ENCODE measurements at regions not wholly inside any gene's neighbourhood (a gene's known extent, or its start where the extent isn't known, plus 50 kb on each side); places are given as distances from the start of the nearest gene placed in this dataset.

- Mint-ChIP-seq H3K27ac (ENCODE audit: unreplicated experiment) (peak overlapping the region; percentile 74), H3K9me3 (ENCODE audit: low read depth) (no peaks in the 10 kb centered on the region), H3K4me1 (ENCODE audit: low read depth) (peaks cover 22% of the 10 kb centered on the region), H3K27me3 (ENCODE audit: low read depth) (peaks cover 12% of the 10 kb centered on the region), H3K36me3 (ENCODE audit: low read depth) (no peaks in the 10 kb centered on the region), H3K4me3 (ENCODE audit: unreplicated experiment) (no peak overlapping the region)
- TF ChIP-seq, protein P1, sequence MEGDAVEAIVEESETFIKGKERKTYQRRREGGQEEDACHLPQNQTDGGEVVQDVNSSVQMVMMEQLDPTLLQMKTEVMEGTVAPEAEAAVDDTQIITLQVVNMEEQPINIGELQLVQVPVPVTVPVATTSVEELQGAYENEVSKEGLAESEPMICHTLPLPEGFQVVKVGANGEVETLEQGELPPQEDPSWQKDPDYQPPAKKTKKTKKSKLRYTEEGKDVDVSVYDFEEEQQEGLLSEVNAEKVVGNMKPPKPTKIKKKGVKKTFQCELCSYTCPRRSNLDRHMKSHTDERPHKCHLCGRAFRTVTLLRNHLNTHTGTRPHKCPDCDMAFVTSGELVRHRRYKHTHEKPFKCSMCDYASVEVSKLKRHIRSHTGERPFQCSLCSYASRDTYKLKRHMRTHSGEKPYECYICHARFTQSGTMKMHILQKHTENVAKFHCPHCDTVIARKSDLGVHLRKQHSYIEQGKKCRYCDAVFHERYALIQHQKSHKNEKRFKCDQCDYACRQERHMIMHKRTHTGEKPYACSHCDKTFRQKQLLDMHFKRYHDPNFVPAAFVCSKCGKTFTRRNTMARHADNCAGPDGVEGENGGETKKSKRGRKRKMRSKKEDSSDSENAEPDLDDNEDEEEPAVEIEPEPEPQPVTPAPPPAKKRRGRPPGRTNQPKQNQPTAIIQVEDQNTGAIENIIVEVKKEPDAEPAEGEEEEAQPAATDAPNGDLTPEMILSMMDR (IDR thresholded peaks at IDR 0.05), result no peak
- DNase-seq (ENCODE audit: low spot score), result no peak
Measured at GRCh38 chr6:168385037-168385759, 55.8 kb upstream of the SMOC2 start.

DNA sequence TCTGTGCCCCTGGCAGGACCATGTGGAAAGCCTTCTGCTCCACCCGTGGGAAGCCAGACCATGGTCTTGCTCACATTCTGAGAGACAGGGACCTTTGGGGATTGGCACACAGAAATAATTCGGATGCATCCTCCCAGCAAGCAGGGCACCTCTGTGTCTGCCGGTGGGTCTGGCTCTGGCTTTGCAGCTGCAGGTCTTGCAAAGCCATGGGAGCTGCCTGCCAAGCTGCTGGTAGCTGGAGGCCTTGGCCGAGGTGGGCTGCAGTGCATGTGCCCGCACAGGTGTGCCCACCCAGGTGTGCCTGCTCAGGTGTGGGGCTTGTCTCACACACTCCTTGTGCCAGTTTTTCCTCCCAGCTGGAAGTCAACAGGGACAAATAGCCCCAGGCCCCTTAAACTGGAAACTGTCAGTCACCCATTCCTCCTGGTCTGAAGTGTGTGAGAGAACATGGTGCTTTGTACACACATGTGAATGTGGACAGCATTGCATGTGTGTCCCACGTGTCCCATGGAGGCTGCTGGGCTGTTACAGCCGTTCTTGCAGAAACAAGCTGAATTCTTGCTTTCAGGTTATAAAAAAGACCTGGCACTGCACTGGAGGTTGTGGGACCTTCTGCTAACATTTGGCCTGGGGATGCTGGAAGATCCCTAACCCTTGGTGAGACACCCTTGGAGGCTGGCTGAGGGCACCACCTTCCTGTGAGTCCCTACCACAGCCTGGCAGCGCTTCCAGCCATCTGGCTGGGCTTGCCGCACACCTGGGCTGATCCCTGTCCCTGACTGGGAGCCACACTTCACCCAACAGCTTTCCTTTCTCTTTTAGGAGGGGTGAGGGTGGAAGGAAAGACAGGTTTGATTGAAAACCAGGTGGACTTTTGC lies 54.9 kb upstream of the SMOC2 start:
- Mint-ChIP-seq H3K9me3 (ENCODE audit: low read depth) (no peaks in the 10 kb centered on the region), H3K27ac (ENCODE audit: unreplicated experiment) (no peak overlapping the region), H3K4me3 (ENCODE audit: unreplicated experiment) (no peak overlapping the region), H3K4me1 (ENCODE audit: low read depth) (peaks cover 22% of the 10 kb centered on the region), H3K36me3 (ENCODE audit: low read depth) (no peaks in the 10 kb centered on the region), H3K27me3 (ENCODE audit: low read depth) (peaks cover 20% of the 10 kb centered on the region)
- TF ChIP-seq, protein P1 (IDR thresholded peaks at IDR 0.05), result no peak
- DNase-seq (ENCODE audit: low spot score), result no peak

GRCh38 chr6:168386973-168387372 lies 54.0 kb upstream of the SMOC2 start:
- no peak overlapping the region for H3K27ac Mint-ChIP-seq (ENCODE audit: unreplicated experiment)
- no peak for DNase-seq (ENCODE audit: low spot score)
- no peaks in the 10 kb centered on the region for H3K36me3 Mint-ChIP-seq (ENCODE audit: low read depth)
- no peaks in the 10 kb centered on the region for H3K9me3 Mint-ChIP-seq (ENCODE audit: low read depth)
- no peak overlapping the region for H3K4me3 Mint-ChIP-seq (ENCODE audit: unreplicated experiment)
- TF ChIP-seq, protein P1 (IDR thresholded peaks at IDR 0.05), result no peak
- peaks cover 22% of the 10 kb centered on the region for H3K4me1 Mint-ChIP-seq (ENCODE audit: low read depth)
- H3K27me3 Mint-ChIP-seq (ENCODE audit: low read depth), result peaks cover 20% of the 10 kb centered on the region

DNA sequence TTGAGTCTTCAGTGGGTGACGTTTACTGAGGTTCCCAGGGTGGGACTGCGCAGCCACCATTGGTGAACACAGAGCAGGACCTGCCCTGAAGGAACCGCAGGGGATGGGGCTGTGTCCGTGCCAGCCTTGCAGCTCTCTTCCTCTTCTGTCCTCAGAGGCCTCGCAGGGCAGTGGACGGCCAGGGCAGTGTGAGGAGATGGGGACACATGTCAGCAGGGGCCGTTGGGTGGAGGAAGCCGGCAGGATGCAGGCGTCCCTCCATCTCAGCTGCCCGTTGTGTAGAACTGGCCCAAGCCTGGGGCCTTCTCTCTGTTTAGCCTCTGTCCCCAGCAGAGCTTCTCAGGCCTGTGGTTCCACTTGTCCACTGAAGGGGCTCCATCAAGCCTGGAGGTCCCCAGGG lies 53.6 kb upstream of the SMOC2 start:
- TF ChIP-seq, protein P1 (IDR thresholded peaks at IDR 0.05), result no peak
- H3K9me3 Mint-ChIP-seq (ENCODE audit: low read depth), result no peaks in the 10 kb centered on the region
- peaks cover 22% of the 10 kb centered on the region for H3K4me1 Mint-ChIP-seq (ENCODE audit: low read depth)
- no peak overlapping the region for H3K4me3 Mint-ChIP-seq (ENCODE audit: unreplicated experiment)
- peaks cover 20% of the 10 kb centered on the region for H3K27me3 Mint-ChIP-seq (ENCODE audit: low read depth)
- no peaks in the 10 kb centered on the region for H3K36me3 Mint-ChIP-seq (ENCODE audit: low read depth)
- no peak overlapping the region for H3K27ac Mint-ChIP-seq (ENCODE audit: unreplicated experiment)
- no peak for DNase-seq (ENCODE audit: low spot score)

GRCh38 chr6:168387911-168388310 lies 53.1 kb upstream of the SMOC2 start:
- H3K36me3 Mint-ChIP-seq (ENCODE audit: low read depth), result no peaks in the 10 kb centered on the region
- H3K4me1 Mint-ChIP-seq (ENCODE audit: low read depth), result peaks cover 22% of the 10 kb centered on the region
- no peak for DNase-seq (ENCODE audit: low spot score)
- no peak overlapping the region for H3K27ac Mint-ChIP-seq (ENCODE audit: unreplicated experiment)
- H3K27me3 Mint-ChIP-seq (ENCODE audit: low read depth), result peaks cover 22% of the 10 kb centered on the region
- no peak overlapping the region for H3K4me3 Mint-ChIP-seq (ENCODE audit: unreplicated experiment)
- TF ChIP-seq, protein P1 (IDR thresholded peaks at IDR 0.05), result no peak
- no peaks in the 10 kb centered on the region for H3K9me3 Mint-ChIP-seq (ENCODE audit: low read depth)
